Fibroblast of skin of back (primary cell): ENCODE measurements at regions not wholly inside any gene's neighbourhood (a gene's known extent, or its start where the extent isn't known, plus 50 kb on each side); places are given as distances from the start of the nearest gene placed in this dataset.
"Not testable (repeated sequence)": the region's sequence is repeated elsewhere in the genome, so short reads cannot be mapped to it uniquely, and the experiment has no call there.

ENCODE experiments used
- DNase-seq: peaks from one replicate; pipeline ENCODE4 v3.0.0-alpha.2; 2013

DNA sequence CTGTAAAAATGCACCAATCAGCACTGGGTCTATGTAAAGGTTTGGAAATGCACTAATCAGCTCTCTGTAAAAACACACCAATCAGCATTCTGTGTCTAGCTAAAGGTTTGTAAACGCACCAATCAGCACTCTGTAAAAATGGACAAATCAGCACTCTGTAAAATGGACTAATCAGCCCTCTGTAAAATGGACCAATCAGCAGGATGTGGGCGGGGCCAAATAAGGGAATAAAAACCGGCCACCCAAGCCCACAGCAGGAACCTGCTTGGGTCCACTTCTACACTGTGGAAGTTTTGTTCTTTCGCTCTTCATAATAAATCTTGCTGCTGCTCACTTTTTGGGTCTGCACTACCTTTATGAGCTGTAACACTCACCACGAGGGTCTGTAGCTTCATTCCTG lies 101.0 kb downstream of the SMC2 start:
- DNase-seq: not testable (repeated sequence)

DNA sequence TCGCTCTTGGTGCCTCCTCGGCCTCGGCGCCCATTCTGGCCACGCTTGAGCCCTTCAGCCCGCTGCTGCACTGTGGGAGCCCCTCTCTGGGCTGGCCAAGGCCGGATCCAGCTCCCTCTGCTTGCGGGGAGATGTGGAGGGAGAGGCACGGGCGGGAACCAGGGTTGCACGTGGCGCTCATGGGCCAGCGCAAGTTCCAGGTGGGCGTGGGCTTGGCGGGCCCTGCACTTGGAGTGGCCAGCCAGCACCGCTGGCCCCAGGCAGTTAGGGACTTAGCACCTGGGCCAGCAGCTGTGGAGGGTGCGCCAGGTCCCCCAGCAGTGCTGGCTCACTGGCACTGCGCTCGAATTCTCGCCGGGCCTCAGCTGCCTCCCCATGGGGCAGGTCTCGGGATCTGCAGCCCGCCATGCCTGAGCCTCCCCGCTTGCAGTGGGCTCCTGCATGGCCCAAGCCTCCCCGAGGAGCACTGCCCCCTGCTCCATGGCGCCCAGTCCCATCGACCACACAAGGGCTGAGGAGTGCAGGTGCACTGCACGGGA lies 106.4 kb downstream of the SMC2 start:
- DNase-seq: no peak

GRCh38 chr9:104206766-104207165 lies 112.7 kb downstream of the SMC2 start:
- DNase-seq: no peak

DNA sequence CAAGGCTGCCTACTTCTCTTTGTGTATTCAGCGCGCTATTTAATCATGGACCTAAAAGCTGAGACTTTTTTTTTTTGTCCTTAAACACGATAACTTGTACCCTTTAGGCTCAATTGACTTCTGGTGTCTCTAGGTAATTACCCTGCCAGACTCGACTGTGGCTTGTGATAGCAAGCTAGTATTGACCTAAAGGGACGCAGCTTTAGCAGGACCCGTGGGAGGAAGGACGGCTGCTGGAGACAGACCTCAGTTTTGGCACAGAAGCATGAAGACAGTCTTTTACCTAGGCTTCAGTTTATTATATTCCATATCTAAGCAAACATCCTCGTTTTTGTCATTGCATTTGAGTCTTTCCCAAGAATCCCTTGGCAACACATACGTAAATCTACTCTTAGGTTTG lies 115.3 kb downstream of the SMC2 start:
- no peak for DNase-seq

DNA sequence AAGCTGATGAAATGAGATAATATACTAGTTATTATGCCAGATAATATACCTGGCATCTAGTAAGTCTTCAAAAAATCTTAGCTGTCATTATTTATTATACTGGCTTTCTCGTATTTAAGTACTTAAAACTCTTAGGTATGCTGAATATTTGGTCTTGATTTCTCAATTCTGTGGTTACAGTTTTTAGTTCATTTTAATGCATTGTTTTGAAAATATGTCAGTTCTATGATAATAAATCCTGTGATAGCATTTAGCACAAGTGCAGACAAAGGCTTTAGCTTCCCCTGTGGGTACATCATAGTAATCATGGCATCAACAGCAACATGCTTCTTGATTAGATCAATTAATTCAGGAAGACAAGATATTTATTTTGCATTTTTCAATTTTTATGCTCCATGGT lies 133.0 kb downstream of the SMC2 start:
- peak; percentile 7 for DNase-seq

GRCh38 chr9:104232781-104233341 lies 138.8 kb downstream of the SMC2 start:
- DNase-seq: peak; percentile 87

- no peak for DNase-seq
These were observed 139.3 kb downstream of the SMC2 start for GRCh38 chr9:104233366-104233765.

GRCh38 chr9:104234632-104235337 lies 140.7 kb downstream of the SMC2 start:
- not testable (repeated sequence) for DNase-seq

GRCh38 chr9:104235347-104236120 lies 141.4 kb downstream of the SMC2 start:
- DNase-seq: not testable (repeated sequence)

GRCh38 chr9:104238668-104239067 lies 144.6 kb downstream of the SMC2 start:
- DNase-seq: no peak

- DNase-seq: no peak
These were observed 146.8 kb downstream of the SMC2 start for GRCh38 chr9:104240890-104241289.

DNA sequence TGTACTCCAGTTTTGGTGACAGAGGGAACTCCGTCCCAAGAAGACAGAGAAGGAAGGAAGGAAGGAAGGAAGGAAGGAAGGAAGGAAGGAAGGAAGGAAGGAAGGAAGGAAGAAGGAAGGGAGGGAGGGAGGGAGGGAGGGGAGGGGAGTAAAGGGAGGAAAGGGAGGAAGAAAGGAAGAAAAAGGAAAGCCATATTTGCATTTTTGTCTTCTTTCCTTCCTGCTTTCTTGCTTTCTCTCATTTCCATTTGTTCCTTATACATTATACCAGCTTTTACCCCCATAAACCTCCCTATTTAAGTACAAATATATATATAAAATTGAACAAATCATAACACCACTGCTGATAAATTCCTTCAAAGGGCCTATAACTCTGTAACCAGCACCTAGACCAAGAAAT lies 151.8 kb downstream of the SMC2 start:
- DNase-seq: no peak

DNA sequence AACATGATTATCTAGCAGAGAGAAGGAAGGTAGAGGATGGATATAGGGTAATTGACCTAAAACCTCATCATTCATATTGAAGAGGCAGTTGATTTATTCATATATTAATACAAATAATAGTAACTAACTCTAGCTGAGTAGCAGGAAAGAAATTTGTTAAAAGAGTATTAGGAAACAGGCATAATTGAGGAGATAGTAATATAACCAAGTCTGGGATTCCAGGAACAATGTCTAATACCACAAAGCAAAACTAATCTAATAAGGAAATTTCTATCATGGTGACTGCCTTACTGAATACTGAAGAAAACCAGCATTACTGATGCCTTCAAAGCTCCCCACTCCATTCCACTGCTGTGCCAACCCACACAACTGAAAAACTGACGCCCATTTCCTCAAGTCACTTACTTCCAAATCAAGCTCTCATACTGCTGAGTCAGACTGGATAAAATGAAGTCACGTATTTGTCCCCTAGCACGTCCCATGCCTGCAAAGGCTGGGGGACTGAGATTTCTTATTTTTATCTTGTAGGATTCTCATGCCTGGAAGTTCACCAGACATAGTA lies 153.9 kb downstream of the SMC2 start:
- peak; percentile 10 for DNase-seq

DNA sequence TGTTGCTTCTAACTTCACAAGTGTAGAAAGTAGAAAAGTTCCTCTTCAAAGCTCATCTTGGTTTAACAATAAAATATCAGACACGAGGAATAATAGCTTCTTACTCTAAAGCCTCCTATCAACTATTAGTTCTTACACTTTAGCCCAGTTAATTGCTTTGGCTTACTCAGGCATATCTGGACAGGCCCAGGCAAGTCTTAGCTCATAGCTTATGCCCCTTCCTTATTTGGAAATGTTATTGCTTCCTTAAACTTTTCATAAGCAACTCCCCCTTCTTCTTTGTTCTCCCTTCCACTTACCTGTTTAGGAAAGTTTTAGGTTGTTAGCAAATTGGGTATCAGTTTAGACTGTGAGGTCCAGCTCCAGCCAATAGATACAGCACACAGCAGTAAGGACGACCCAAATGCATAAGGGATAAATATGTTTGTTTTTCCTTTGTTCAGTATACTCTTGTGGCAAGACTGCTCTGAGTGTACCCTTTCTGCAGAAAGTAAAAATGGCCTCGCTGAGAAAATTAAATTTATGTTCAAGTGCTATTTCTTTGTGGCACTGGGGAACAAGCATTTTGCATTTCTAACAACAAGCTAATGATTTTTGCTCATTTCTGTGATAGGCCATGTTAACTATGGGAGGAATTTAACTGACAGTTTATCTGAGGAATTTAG lies 162.1 kb downstream of the SMC2 start:
- no peak for DNase-seq

DNA sequence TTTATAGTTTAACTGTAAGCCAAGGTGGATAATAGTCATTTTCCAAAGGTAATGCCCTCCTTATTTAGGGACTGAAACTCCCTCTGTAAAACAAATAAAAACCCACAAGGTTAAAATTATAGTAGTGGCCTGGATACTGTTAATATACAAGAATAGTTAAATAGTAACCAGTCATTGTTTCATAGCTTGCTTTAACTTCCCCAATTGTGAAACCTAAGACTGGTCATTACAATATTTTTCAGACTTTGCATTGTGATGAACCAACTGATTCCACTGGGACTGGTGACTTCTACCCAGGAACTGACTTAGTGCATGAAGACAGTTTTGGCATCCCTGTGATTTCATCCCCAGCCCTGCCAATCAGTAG lies 162.6 kb downstream of the SMC2 start:
- DNase-seq: no peak

GRCh38 chr9:104258296-104259011 lies 164.3 kb downstream of the SMC2 start:
- DNase-seq: no peak

- no peak for DNase-seq
These were observed 165.9 kb downstream of the SMC2 start for GRCh38 chr9:104260004-104260403.

DNA sequence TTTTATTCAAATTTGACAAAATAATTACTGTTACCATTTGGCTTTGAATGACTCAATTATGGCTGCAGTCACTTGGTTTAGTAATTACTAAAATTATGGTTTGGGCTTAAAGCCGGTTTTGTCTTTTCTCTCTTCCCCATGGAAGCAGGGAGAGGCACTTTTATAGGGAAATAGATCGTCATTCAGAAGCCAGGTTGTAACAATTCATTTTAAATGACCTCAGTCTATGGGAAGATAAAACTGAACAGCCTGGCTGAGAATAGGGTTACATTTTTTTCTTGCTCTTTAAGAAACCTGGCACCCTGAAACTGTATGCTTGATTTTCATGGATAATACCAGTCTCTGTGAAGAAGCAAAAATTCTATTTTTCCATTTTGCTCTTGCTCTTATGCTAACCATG lies 169.8 kb downstream of the SMC2 start:
- no peak for DNase-seq

- DNase-seq: no peak
These were observed 170.3 kb downstream of the SMC2 start for GRCh38 chr9:104264431-104264830.

- DNase-seq: no peak
These were observed 175.3 kb downstream of the SMC2 start for GRCh38 chr9:104269374-104269773.

DNA sequence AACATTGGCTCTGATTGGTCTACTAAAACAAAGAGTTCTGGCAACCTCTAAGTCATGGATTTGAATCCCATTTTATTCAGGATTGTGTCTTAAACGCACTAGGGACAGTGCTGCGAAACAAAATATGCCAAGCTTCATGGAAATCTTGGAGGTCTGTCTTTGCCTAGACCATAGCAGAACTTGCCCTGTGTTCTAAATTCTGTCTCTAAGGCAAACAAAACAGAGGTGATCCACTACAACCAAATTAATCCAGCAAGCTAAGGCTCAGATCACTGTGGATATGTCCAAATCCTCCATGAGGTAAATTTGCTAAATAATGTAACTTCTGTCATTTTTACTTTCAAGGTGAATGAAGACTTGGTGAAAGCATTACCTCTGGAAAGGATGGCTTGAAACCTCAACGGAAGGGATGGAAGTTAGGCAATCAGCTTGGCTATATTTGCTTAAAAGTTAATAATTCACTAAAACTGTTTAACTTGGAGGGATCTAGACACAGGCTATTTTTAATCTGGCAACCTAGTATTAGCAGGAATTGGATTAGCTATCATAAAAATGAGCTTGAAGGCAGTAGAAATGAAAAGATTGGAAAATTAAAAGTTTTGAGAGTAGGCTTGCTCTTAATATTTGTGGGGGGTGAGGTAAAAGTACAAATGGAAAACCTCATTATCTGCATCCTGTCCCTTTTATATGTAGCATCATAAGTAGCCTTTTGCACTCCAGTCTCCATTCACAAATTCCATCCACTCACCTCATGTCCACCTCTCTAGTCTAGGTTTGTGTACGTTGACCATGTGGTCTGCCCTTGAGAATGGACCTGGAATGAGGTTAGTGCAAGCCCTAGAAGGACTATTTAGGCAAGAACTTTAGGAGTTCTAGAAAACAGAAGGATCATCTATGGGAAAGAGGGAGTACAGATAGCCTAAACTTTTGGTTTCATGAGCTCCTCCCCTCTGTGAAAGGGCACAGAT lies 176.2 kb downstream of the SMC2 start:
- no peak for DNase-seq
